Femur (tissue), 1 donor: ENCODE measurements at regions not wholly inside any gene's neighbourhood (a gene's known extent, or its start where the extent isn't known, plus 50 kb on each side); places are given as distances from the start of the nearest gene placed in this dataset.

Source experiments
- DNase-seq: peaks from one replicate; pipeline ENCODE4 v3.0.0-alpha.2; 2017

DNA sequence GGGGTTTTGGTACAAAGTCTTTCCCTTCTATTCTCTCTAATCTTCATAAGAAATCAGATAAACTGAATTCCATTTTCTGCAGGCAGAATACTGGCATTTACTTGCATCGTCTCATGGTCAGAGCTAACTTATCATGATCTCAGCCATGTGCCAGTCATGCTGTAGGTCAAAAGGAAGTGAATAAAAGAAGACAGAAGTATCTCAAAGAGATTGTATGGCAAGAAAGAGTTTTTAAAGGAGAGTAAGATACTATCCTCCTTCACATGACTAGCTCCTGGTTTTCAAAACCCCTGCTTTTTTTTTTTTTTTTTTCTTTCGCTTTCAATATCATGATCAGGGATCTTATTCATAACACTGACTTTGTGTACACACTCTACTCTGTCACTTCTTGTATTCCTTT, 398.3 kb downstream of the C6orf118 start:
- DNase-seq: no peak

DNA sequence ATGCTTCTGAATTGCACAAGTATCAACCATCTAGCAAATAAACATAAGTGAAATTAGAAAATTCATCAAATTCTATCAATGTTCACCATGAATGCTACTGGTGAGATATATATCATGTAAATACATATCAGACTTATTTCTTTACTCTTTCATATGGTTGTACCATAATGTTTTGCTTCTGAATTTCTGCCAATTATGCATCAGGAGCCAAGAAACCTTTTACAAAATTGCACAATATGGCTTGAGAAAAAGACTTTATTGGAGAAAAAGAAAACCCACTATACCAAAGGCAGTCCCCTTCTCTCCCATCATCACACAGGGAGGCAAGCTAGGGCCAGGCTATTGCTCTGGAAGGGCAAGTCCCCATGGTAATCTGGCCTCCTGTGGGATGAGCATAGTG, 402.6 kb downstream of the C6orf118 start:
- no peak for DNase-seq

DNA sequence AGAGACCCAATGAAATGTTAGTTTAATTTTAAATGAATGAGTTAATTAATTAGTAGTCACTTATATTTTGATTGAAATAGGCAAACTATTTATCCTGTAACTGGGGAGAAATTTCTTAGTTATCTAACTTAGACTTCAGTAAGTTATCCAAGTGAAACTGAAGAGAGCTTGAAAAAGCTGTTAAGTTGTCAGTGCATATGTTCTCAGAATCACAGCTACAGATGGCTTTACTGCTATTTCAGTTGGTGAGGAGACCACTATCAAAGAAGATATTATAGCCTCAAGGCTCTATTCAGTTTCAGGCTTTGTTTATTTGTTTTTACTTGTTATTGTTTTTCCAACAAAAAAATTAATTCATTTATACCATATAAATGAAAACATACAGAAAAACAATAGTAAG, 404.1 kb downstream of the C6orf118 start:
- no peak for DNase-seq

DNA sequence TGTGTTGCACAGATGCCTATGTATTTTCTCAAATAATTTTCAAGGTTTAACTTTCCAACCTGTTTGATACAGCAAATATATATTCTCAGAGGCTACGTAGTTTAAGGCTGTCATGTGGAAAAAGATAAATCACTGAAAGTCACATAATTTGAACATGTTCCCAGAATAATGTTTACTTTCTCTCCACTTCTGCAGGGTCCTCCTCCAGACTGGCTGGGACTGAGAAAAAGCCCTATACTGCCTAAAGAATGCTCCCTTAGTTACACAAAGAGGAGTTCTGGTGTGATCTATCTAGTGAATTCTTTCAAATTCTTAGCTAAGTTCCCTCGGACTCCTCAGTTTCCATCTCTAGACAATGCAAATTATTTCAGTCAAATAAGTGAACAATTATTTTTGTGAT, 411.0 kb downstream of the C6orf118 start:
- DNase-seq: no peak

DNA sequence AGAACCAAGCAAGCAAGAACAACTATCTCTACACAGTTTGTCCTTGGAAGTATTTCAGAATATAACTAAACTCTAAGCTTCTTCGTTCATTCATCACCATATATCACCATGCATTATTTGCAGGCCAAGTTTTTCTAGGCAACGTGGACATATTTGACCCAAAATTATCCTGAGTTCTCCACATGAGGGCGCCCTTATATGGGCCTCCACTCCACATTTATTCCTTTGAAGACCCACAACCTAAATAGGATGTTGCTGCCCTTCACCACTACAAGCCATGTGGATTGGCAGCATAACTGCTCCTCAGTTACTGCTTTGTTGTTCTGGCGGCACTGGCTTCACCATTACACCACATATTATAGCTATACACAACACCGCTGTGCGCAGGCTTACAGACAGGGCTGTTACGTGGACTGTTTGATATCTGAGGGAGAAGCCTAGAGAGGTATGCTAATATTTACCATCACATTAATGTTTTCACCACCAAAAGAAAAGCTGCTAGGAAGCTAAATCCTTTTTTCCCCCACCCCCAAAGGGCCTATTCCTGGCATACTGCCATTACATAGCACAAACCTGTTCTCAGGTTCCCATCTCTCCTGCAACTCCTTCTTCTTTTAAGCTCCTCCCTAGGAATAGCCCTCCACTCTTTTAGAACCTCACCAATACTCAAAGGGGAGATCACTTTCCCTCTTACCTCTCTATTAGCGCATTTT, 411.7 kb downstream of the C6orf118 start:
- DNase-seq: no peak

DNA sequence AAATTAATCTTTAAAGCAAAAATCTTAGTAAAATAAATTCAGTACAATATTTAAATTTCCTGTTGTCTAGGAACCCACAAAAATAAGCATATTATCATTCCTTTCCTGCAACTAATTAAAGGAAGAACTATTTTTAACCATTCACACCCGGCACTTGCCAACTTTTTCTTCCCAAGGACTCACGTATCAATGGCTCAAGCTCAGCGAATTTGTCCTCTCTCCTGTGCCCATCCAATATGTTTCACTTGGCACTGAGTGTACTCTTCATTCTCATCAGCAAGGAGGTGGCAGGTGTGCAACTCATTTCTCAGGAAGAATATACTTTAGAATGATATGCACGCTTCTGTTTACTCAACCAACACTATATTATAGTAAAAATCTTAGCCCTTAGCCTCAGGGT, 419.4 kb downstream of the C6orf118 start:
- no peak for DNase-seq

DNA sequence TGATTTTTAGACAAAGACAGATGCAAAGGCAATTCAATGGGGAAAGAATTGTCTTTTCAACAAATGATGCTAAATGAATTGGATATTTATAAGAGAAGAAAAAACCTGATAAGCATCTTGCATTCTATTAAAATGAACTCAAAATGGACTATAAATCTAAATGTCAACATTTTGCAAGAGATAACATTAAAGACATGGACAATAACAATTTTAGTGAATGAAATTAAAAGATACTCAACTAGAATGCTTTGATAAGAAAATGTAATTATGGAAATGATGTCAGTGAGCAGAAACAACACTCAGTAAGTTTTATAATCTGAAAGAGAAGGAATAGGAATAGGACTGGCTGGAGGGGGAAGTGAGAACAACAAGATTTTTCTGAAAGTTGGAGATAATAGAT, 421.7 kb downstream of the C6orf118 start:
- no peak for DNase-seq

DNA sequence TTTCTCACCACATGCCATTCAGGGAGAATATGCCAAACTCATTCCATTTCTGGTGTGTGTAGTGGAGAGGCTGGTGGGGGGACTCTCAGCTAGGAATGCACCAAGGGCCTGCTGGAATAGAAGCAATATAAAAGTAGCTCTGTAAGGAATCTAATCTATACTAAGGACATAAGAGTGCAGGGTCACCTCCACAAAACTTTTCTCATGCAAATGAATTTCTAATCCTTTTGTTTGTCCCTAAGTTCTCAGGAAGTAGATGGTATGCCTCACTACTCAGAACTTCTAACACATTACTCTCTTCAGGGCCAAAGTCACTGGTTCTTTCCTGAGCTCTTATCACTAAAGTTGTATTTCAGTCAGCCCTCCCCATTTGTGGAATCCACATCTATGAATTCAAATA, 427.2 kb downstream of the C6orf118 start:
- DNase-seq: no peak

DNA sequence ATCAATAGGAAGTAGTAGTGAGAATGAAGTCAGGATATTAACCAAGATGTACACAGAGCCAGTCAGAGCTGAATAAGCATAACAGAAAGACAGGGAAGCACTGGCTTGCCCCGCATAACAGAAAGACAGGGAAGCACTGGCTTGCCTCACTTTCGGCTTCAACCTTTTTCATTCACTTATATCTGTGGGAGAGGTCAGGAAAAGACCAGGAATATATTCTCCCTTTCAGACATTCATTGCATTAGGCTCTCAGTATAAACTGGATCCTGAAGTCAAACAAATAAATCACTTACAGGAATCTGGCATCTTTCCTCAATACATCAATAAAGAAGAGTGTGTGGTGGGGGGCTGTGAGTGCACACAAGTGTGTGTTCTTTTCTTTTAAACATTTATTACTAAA, 437.6 kb downstream of the C6orf118 start:
- DNase-seq: no peak

DNA sequence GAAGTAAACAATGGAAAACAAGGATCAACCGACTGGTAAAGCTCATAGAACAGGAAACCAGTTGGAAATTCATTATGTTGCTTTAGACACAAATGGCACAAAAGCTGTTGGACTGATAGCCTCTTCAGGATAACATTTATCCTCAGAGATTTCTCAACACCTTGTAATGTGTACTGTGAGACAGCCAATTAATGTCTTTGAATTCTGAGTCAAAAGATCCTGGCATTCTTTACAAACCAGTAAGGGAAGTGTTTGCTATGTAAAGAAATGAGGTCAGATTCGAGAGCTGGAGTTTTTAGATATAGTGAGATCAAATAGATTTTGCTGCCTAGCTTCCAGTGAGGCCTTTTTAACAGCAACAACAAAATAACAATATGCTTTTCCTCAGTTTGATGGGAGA, 439.2 kb downstream of the C6orf118 start:
- DNase-seq: no peak

DNA sequence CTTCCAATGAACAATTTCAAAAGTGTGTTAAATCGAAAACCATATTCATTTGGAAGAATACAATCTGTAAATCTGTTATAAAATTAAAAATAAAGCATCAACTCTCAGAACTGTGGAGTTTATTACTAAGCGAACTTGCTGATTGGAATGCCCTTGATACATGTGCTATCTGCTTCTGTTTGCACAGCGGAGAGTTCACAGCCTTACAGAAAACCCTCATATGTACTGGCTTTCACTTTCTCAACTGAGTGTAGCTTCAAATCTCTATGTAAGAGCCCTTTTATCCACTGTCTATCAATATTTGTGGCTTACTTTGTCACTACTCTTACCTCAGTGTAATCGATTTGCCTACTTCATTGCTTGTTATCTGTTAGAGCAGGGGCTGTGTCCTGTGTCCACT, 447.4 kb downstream of the C6orf118 start:
- DNase-seq: no peak

DNA sequence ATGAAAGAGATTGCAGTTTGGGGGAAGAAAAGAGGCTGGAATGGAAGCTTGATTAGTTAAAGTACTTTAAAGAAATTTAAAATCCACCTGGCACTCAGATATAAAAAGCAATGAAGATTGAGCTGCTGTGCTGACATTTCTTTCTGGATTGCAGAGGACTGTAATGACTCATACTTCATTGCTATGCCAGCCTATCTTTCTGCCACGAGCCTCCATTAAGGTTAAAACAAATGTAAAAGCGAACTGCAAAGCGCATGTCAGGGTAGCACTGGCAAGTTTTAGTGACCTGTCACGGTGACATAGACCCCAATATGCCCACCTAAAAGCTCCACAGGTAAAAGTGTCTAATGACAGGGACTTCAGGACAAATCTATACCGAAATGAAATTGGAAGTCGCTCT, 449.6 kb downstream of the C6orf118 start:
- DNase-seq: no peak

DNA sequence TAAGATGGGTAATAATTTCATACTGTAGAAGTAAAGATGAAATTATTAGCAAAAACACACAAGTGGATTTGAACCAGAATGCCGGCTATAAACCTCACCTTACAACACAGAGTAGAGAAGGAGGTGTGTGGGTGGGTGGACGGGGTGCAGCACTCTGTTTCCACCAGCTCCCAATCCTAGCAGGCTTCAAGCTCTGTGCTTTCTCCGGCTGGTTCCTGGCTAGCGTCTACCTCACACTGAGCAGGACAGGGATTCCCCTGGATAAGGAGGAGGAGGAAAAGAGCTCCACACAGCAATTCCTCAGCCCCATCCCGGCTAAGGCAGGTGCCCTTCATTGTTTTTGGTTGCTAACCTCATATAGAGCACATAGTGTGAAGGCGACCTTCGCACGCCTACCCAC, 453.3 kb downstream of the C6orf118 start:
- DNase-seq: no peak

DNA sequence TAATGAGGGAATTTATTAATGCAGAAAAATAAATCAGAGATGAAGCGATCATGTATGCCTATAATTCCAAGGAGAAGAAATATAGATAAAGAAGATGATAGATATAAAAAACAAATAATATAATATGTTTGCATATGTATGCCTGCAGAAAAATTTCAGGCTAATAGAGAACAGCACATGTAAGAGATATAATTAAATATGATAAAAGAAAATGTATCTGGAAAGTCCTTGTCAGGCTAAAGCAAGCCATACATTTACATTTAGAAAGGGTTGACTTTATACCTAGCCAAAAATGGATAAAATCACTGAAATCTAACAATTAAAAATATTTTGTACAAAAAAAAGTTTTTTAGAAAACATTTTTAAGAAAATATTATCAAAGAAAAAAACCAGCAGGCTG, 454.1 kb downstream of the C6orf118 start:
- no peak for DNase-seq

DNA sequence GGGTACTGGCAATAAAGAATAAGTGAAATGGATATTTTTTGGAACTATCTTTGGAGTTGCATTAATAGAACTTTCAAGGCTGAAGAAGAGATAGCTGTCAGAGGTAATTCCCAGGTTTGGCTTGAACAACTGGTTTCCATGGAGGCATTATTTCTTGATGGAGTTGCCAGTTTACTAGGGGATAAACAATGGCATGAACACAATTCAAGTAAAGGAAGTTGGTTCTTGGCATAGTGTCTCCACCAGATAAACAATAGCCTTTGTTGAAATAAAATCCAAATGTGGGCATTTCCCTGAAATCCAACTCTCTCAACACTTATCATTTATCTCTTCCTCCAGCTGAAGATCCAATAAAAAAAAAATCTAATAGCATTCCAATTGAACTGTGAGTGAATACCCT, 454.9 kb downstream of the C6orf118 start:
- no peak for DNase-seq

DNA sequence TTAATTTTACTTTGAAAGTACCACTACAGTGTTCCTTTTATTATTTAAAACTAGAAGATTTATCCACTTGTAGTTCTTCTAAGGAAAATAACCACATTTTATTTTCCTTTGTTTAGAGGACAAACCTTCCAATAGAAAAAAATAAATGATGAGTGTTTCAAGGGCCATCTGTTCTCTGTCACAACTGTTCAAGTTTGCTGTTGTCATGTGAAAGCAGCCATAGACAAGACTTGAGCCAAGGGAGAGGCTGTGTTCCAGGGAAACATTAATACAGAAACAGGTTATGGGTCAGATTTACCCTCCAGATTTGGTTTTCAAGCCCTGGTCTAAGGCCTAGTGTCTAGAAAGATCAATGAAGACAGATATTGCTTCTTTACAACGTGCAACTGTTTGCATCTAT, 463.6 kb downstream of the C6orf118 start:
- no peak for DNase-seq

DNA sequence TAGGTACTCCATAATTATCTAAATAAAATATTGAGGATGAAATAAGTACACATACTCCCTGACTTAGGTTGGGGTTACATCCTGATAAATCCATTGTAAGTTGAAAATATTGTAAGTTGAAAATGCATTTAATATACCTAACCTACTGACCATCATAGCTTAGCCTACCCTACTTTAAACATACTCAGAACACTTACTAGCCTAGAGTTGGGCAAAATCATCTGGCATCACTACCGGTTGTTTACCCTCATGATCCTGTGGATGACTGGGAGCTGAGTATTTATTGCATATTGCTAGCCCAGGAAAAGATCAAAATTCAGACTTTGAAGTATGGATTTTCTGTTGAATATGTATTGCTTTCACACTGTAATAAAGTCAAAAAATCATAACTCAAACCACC, 467.3 kb downstream of the C6orf118 start:
- no peak for DNase-seq

DNA sequence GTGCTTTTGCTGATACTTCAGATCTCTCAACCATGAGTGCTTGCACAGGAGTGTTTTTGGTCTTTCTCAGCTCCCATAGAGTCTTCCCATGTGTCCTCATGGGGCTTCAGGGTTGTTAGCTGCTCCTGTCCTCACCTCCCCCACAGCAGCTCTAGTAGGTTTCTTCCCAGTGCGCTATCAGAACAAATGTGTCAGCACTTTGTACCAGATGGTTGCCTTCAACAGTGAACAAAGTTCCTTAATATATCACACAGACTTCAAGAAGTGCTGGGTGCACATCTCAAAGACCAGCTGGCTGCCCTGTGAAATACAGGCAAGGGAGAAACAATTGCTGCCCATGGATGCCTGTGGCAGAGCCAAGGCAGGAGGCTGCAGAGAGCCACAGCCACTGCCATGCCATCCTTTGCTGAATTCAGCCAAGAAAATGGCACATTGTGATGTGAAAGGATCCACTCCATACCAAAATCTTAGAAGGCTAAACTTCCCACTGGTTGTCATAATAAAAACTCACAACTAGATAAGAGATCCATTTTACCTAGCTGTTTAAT, 471.3 kb downstream of the C6orf118 start:
- DNase-seq: no peak

DNA sequence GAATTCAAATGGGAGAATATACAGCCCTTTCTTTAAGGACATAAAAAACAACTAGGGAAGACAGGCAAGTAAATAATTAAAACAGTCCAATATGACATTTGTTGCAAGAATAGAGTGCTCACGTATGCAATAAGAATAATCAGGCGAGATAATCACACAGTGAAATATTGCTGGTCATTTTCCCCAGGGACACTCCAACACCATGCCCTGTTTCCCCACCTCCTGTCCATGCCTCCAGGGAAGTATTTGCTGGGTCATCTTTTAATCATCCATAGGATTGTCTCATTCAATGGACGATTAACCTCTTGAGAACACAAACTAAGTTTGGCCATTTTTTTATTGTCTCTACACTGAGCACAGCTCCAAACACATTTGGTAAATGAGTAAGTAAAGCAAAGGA, 472.9 kb downstream of the C6orf118 start:
- no peak for DNase-seq

DNA sequence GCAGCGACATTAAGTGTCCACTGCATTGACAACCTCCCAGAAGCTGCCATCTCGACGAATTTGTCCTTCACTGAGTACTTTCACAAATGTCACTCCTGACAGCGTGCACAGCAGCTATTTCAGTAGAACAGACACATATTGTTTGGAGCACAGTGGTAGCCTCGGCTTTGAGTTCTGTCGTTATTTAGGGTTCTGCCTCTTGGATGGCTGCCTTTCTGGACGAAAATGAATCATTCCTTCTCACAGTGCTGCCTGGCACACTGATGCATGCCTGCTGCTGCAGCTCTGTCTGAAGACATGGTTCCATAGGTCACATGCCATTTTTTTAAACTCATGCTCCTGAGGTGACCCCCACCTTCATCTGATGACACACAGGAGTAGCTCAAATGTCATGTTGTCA, 477.0 kb downstream of the C6orf118 start:
- DNase-seq: no peak

DNA sequence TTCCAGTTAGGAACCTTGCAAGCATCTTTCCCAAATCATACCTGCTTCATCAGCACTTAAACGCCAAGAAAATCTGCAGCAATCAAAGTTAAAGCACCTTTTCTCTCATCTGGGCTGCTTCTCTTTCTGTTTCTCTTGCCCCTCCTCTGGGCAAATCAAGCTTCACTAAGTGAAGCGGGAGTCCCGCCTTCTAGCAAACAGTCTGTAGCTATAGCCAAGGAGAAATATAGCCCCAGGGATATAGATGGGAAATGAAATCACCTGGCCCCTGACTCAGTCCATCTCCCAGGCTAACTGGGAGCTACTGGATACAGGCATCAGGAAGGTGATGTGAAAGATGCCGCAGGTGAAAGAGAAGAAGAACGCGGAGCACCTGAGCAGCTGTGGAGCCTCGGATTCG, 481.9 kb downstream of the C6orf118 start:
- no peak for DNase-seq

DNA sequence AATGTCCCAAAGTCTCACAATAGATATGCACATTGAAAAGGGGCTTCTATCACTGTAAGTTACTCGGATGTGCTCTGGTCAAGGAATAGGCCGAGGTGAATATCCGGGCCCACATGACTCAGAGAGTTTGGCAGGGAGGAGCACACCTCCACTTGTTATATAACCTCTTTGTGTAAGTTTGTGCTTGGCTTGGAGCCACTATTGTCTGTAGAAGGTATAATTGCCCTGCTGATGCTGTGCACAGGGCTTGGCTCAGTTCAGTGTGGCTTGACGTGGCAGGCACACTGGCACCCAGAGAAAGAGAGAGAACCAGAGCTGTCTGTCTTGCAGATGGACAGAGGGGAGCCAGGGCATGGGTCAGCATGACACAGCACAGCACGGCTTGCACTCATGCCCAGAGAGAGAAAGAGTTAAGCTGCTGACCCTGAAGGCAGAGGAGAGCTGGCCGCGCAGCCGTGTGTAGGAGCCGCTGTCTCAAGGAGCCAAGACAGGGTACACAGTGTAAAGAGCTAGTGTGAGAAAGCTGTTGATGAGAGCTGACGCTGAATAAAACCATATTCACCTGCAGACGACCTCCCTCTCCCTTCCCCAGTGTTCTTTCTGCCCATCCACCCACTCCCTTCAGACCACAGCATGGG, 482.5 kb downstream of the C6orf118 start:
- DNase-seq: no peak

DNA sequence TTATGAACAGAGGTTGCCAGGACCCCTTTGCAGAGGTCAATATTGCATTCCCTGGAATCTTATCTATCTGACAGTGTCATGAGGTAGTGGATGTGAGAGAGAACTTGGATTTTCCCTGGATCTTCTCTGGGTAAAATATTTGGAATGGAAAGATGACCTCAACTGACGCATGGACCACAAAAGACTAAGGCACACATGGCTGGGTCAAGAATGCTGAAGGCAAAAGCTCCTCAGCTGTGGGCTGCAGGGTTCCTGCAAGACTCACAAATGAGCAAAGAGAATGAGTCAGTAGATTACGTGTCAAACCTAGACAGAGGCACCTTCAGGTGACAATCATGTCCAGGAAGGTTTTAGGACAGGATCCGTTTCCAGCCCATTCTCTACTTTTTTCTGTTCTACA, 484.0 kb downstream of the C6orf118 start:
- DNase-seq: no peak

DNA sequence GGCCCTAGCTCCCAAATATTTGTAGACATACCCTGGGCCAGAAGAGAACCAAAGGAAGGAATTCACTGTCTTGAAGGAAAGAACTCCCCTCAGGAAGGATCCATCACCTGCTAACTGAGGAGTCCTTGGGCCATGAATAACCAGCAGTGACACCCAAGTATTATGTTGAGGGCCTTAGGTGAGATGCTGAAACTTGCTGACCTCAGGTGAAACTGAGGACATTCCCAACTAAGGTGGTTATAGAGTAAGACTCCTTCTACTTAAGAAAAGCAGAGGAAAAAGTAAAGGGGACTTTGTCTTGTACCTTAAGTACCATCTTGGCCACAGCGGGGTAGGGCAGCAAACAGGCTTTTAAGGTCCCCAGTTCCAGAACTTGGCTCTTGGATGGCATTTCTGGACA, 491.7 kb downstream of the C6orf118 start:
- DNase-seq: no peak

DNA sequence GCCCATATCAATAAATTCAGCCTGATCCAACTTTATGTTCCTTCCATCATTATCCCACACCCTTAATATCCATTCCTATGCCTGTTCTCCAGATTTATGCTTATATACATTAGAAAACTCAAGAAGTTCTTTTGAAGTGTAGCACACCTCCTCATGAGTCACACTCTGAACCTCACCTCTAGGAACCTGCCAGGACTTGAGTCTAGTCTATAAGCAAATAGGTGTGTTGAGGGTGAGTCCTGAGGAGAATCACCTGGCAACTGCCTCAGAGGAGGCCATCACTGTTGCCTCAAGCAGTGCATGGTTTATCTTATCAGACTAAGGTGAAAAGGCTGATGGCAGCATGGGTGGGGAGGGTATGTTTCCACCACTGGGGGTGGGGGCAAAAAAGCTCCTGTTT, 496.7 kb downstream of the C6orf118 start:
- DNase-seq: no peak
